H1 (cell line): ENCODE measurements at regions not wholly inside any gene's neighbourhood (a gene's known extent, or its start where the extent isn't known, plus 50 kb on each side); places are given as distances from the start of the nearest gene placed in this dataset.

Experiments
- CTCF ChIA-PET: fragments of 300-600 bp; sonication (Branson Sonifier 250); formaldehyde crosslinking; loops from one replicate; lab custom pipeline; 2021; ENCODE audit not compliant: partially characterized antibody; lab: Charles Lee
- POLR2A ChIA-PET: fragments of 300-600 bp; sonication (Branson Sonifier 250); formaldehyde crosslinking; loops from one replicate; lab custom pipeline; 2021; ENCODE audit warnings: inconsistent platforms; ENCODE audit not compliant: partially characterized antibody; lab: Charles Lee
- DNase-seq, 2 experiments: peaks; one replicate each; pipeline versions ENCODE4 v3.0.0 to v3.0.0-alpha.2; 2010 to 2022; ENCODE audit warnings: low spot score in 2 of 2, low read depth in 1 of 2, mixed read lengths in 1 of 2
- FAIRE-seq: peaks from 2 replicates; lab custom pipeline; 2011; peaks lifted over from hg19 to GRCh38; lab: Jason Lieb, UNC
- H2AFZ ChIP-seq: 2 replicates; pipeline ENCODE4 v1.8.1; 2012; ENCODE audit warnings: low read length, inconsistent platforms
- H2AK5ac ChIP-seq: 2 replicates; pipeline ENCODE4 v1.6.1; 2013; ENCODE audit warnings: low read depth, low read length
- H2BK120ac ChIP-seq: replicated peaks from 2 replicates; pipeline ENCODE3; 2013; ENCODE audit warnings: low read depth, low read length, inconsistent platforms
- H2BK12ac ChIP-seq: 2 replicates; pipeline ENCODE4 v1.6.1; 2013; ENCODE audit warnings: low read depth, low read length
- H2BK15ac ChIP-seq: 2 replicates; pipeline ENCODE4 v1.6.1; 2013; ENCODE audit warnings: low read length
- H2BK20ac ChIP-seq: 2 replicates; pipeline ENCODE4 v1.6.1; 2013; ENCODE audit warnings: low read length
- H2BK5ac ChIP-seq: 2 replicates; pipeline ENCODE4 v1.6.1; 2013; ENCODE audit warnings: low read depth, low read length
- H3K14ac ChIP-seq: 2 replicates; pipeline ENCODE4 v1.6.1; 2013; ENCODE audit warnings: inconsistent platforms; ENCODE audit not compliant: insufficient read length
- H3K18ac ChIP-seq: 2 replicates; pipeline ENCODE4 v1.6.1; 2013; ENCODE audit warnings: low read length; ENCODE audit errors: extremely low read depth
- H3K23ac ChIP-seq: 2 replicates; pipeline ENCODE4 v1.6.1; 2013; ENCODE audit warnings: inconsistent platforms; ENCODE audit not compliant: insufficient read length
- H3K23me2 ChIP-seq: 2 replicates; pipeline ENCODE4 v1.6.1; 2013; ENCODE audit warnings: low read depth, low read length
- H3K27ac ChIP-seq: 2 replicates; pipeline ENCODE4 v1.6.1; 2011; ENCODE audit warnings: low read depth, low read length, inconsistent platforms
- H3K27me3 ChIP-seq, 4 experiments: replicated peaks in 1 of 4; 1 replicate in 1 of 4; 2 replicates in 3 of 4; pipeline versions ENCODE4 v1.6.1 to v1.8.1; 2011 to 2013; ENCODE audit warnings: low read length in 3 of 4, mild to moderate bottlenecking in 3 of 4, inconsistent platforms in 2 of 4, mixed read lengths in 2 of 4, moderate library complexity in 1 of 4; ENCODE audit not compliant: control insufficient read depth in 3 of 4, insufficient read depth in 3 of 4; ENCODE audit errors: extremely low read depth in 1 of 4
- H3K36me3 ChIP-seq, 4 experiments: 2 replicates each; pipeline versions ENCODE4 v1.6.1 to v1.8.1; 2011 to 2013; ENCODE audit warnings: mild to moderate bottlenecking in 4 of 4, low read length in 3 of 4, moderate library complexity in 2 of 4, control low read depth in 1 of 4, inconsistent platforms in 1 of 4; ENCODE audit not compliant: insufficient read depth in 4 of 4, control insufficient read depth in 2 of 4
- H3K4ac ChIP-seq: replicated peaks from 2 replicates; pipeline ENCODE3; 2013; ENCODE audit warnings: low read length, low read depth, mixed read lengths, inconsistent platforms; ENCODE audit not compliant: insufficient read length
- H3K4me1 ChIP-seq, 4 experiments: replicated peaks in 1 of 4; 1 replicate in 1 of 4; 2 replicates in 3 of 4; pipeline versions ENCODE4 v1.6.1 to v1.8.1; 2011 to 2013; ENCODE audit warnings: low read length in 3 of 4, inconsistent platforms in 2 of 4, mixed read lengths in 1 of 4; ENCODE audit not compliant: insufficient read depth in 4 of 4, control insufficient read depth in 3 of 4
- H3K4me2 ChIP-seq, 2 experiments: 2 replicates each; pipeline versions ENCODE4 v1.6.1 to v1.8.1; 2011 to 2013; ENCODE audit warnings: low read depth in 2 of 2, low read length in 2 of 2, control low read depth in 1 of 2, inconsistent platforms in 1 of 2, mild to moderate bottlenecking in 1 of 2; ENCODE audit not compliant: insufficient read depth in 1 of 2
- H3K4me3 ChIP-seq, 4 experiments: fragments of 200-600, 300-600 bp in 1 of 4; sonication (generic), shearing (Covaris generic), sonication (Bioruptor Twin) in 1 of 4; 2 replicates each; pipeline versions ENCODE4 v1.5.1 to v1.8.1; 2011 to 2016; ENCODE audit warnings: low read length in 4 of 4, low read depth in 3 of 4, control low read depth in 2 of 4, inconsistent platforms in 2 of 4, mild to moderate bottlenecking in 2 of 4, mixed read lengths in 1 of 4, moderate library complexity in 1 of 4; ENCODE audit not compliant: insufficient read depth in 2 of 4; ENCODE audit errors: extremely low read depth in 1 of 4
- H3K56ac ChIP-seq: replicated peaks from 2 replicates; pipeline ENCODE3; 2013; ENCODE audit warnings: low read depth, mild to moderate bottlenecking, mixed read lengths, low read length, inconsistent platforms; ENCODE audit not compliant: insufficient read length
- H3K79me1 ChIP-seq: 2 replicates; pipeline ENCODE4 v1.6.1; 2013; ENCODE audit warnings: low read depth, low read length, control low read depth
- H3K79me2 ChIP-seq, 2 experiments: 2 replicates each; pipeline versions ENCODE4 v1.6.1 to v1.8.1; 2012 to 2013; ENCODE audit warnings: low read length in 2 of 2, mild to moderate bottlenecking in 2 of 2, inconsistent platforms in 1 of 2; ENCODE audit not compliant: insufficient read depth in 2 of 2, control insufficient read depth in 1 of 2
- H3K9ac ChIP-seq, 4 experiments: replicated peaks in 1 of 4; 1 replicate in 1 of 4; 2 replicates in 3 of 4; pipeline versions ENCODE4 v1.6.1 to v1.8.1; 2011 to 2013; ENCODE audit warnings: low read depth in 3 of 4, low read length in 3 of 4, control low read depth in 2 of 4, mild to moderate bottlenecking in 2 of 4, moderate library complexity in 2 of 4, inconsistent platforms in 1 of 4; ENCODE audit errors: extremely low read depth in 1 of 4
- H3K9me3 ChIP-seq, 2 experiments: 2 replicates each; pipeline versions ENCODE4 v1.6.1 to v1.8.1; 2012 to 2013; ENCODE audit warnings: mild to moderate bottlenecking in 2 of 2, moderate library complexity in 2 of 2, control low read depth in 1 of 2, inconsistent platforms in 1 of 2, low read depth in 1 of 2, low read length in 1 of 2, mixed read lengths in 1 of 2; ENCODE audit not compliant: insufficient read depth in 2 of 2
- H4K20me1 ChIP-seq, 2 experiments: replicated peaks in 1 of 2; 2 replicates each; pipeline versions ENCODE3 to v1.8.1; 2011 to 2013; ENCODE audit warnings: inconsistent platforms in 2 of 2, low read length in 2 of 2, mild to moderate bottlenecking in 1 of 2; ENCODE audit not compliant: insufficient read depth in 2 of 2, control insufficient read depth in 1 of 2
- H4K5ac ChIP-seq: 2 replicates; pipeline ENCODE4 v1.6.1; 2013; ENCODE audit warnings: low read length, low read depth, mixed read lengths, inconsistent platforms; ENCODE audit not compliant: insufficient read length
- H4K8ac ChIP-seq: 2 replicates; pipeline ENCODE4 v1.8.0; 2013; ENCODE audit warnings: mild to moderate bottlenecking, moderate library complexity, low read length, inconsistent platforms; ENCODE audit not compliant: insufficient read depth; ENCODE audit errors: extremely low read depth
- H4K91ac ChIP-seq: replicated peaks from 2 replicates; pipeline ENCODE3; 2013; ENCODE audit warnings: low read length, mixed read lengths, inconsistent platforms; ENCODE audit not compliant: insufficient read length
- BACH1 ChIP-seq: IDR thresholded peaks from 2 replicates; pipeline ENCODE4 v1.6.1; 2012; ENCODE audit warnings: low read length, improper control_type of control experiment
- CHD1 ChIP-seq: IDR thresholded peaks from 2 replicates; pipeline ENCODE4 v1.6.1; 2012; ENCODE audit warnings: low read depth, low read length, improper control_type of control experiment
- MAX ChIP-seq: IDR thresholded peaks from 2 replicates; pipeline ENCODE4 v1.6.1; 2012; ENCODE audit warnings: inconsistent platforms
- RFX5 ChIP-seq: IDR thresholded peaks from 2 replicates; pipeline ENCODE4 v1.6.1; 2011; ENCODE audit warnings: low read depth, low read length, improper control_type of control experiment, borderline replicate concordance
- RXRA ChIP-seq: IDR thresholded peaks from 2 replicates; pipeline ENCODE4 v1.6.1; 2011; ENCODE audit warnings: low read depth, mild to moderate bottlenecking, low read length, moderate library complexity; ENCODE audit not compliant: insufficient read depth
- SIN3A ChIP-seq, 2 experiments: IDR thresholded peaks in 1 of 2; conservative IDR thresholded peaks in 1 of 2; 2 replicates each; pipeline ENCODE4 v1.6.1; 2011 to 2012; ENCODE audit warnings: low read length in 2 of 2, improper control_type of control experiment in 1 of 2, low read depth in 1 of 2, mild to moderate bottlenecking in 1 of 2
- SIX5 ChIP-seq: IDR thresholded peaks from 2 replicates; pipeline ENCODE4 v1.6.1; 2011; ENCODE audit warnings: mild to moderate bottlenecking, low read depth, low read length
- SRF ChIP-seq: IDR thresholded peaks from 2 replicates; pipeline ENCODE4 v1.6.1; 2011; ENCODE audit warnings: mild to moderate bottlenecking, low read depth, low read length, moderate library complexity
- TBP ChIP-seq: IDR thresholded peaks from 2 replicates; pipeline ENCODE4 v1.6.1; 2011; ENCODE audit warnings: low read depth, low read length, improper control_type of control experiment
- TCF12 ChIP-seq: IDR thresholded peaks from 2 replicates; pipeline ENCODE4 v1.6.1; 2011; ENCODE audit warnings: low read depth, mild to moderate bottlenecking, low read length
- TEAD4 ChIP-seq: IDR thresholded peaks from 2 replicates; pipeline ENCODE4 v1.6.1; 2012; ENCODE audit warnings: low read depth, low read length, inconsistent platforms, mixed read lengths
- YY1 ChIP-seq: IDR thresholded peaks from 2 replicates; pipeline ENCODE4 v1.6.1; 2011; ENCODE audit warnings: low read depth, mild to moderate bottlenecking, low read length
- TF ChIP-seq, protein P1 (sequence below): IDR thresholded peaks from 2 replicates; pipeline ENCODE4 v1.6.1; 2011; ENCODE audit warnings: low read depth, mild to moderate bottlenecking, low read length; ENCODE audit not compliant: insufficient read depth

DNA sequence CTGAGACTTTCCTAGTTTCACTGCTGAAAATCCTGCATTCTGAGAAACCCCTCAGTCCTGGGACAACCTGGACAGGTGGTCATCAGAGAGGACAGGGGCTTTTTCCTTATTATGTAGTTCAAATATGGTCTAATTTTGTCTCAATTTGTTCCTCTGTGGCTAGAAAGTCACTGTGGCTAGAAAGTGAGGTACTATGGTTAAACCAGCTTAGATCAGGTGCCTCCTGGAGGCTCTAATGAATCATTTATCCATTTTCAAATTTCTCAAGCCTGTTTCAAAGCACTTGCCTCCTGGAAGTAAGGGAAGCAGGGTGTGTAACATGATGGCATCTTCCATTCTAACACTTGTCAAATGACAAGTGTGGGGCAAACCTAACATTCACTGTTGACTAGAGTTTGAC lies 326.8 kb downstream of the PIK3C3 start:
- Histone ChIP-seq H3K4me1 (no peaks in the 10 kb centered on the region; a peak in 1 of 7 replicates), H3K36me3 (no peaks in the 10 kb centered on the region), H4K8ac (no peak overlapping the region), H3K18ac (no peak overlapping the region), H3K27me3 (no peaks in the 10 kb centered on the region), H4K91ac (no peak overlapping the region), H3K56ac (no peak overlapping the region), H2AK5ac (no peak overlapping the region), H2BK120ac (no peak overlapping the region), H2BK5ac (no peak overlapping the region), H3K9me3 (no peaks in the 10 kb centered on the region), H2BK12ac (no peak overlapping the region), H3K9ac (no peak overlapping the region), H4K20me1 (no peaks in the 10 kb centered on the region), H3K4me3 (no peak overlapping the region), H3K4me2 (no peak overlapping the region), H2AFZ (0 out of 2 replicates have a peak overlapping the region, but pooled peaks have one; percentile 85), H3K23me2 (no peaks in the 10 kb centered on the region), H3K4ac (no peak overlapping the region), H3K14ac (no peak overlapping the region), H4K5ac (no peak overlapping the region), H3K27ac (no peak overlapping the region), H3K23ac (no peak overlapping the region), H2BK15ac (0 out of 2 replicates have a peak overlapping the region, but pooled peaks have one; percentile 19), H2BK20ac (no peak overlapping the region), H3K79me1 (no peaks in the 10 kb centered on the region), H3K79me2 (no peaks in the 10 kb centered on the region)
- no peak for DNase-seq
- CTCF ChIA-PET, result interaction anchor here (0.8 to 1.7 kb wide), 5 partner anchors 9 to 168 kb away, joined by 3 to 9 read pairs (median 5); no protein-coding TSS in a partner anchor
- TF ChIP-seq BACH1 (no peak), TBP (no peak), YY1 (no peak), CHD1 (no peak), TEAD4 (no peak), RXRA (no peak), TCF12 (no peak), SIX5 (no peak), SIN3A (conservative IDR thresholded peaks at IDR 0.05 in 1 of 2, IDR thresholded peaks at IDR 0.05 in 1 of 2; ENCODE audit: low read depth in 1 of 2, low read length in 2 of 2) (no peak), MAX (no peak), RFX5 (no peak), SRF (no peak)
- TF ChIP-seq, protein P1, sequence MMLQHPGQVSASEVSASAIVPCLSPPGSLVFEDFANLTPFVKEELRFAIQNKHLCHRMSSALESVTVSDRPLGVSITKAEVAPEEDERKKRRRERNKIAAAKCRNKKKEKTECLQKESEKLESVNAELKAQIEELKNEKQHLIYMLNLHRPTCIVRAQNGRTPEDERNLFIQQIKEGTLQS, result no peak
- POLR2A ChIA-PET, result no interaction called here
- no peak for FAIRE-seq
